WTC11 (cell line): ENCODE measurements at regions not wholly inside any gene's neighbourhood (a gene's known extent, or its start where the extent isn't known, plus 50 kb on each side); places are given as distances from the start of the nearest gene placed in this dataset.

Experiments
- ATAC-seq: fragments of 200-7000 bp; cut with Tn5 transposase; 2 replicates; pipeline ENCODE4 v1.10.0; 2021; ENCODE audit warnings: mild to moderate bottlenecking, moderate library complexity
- CTCF ChIA-PET: fragments of 300-600 bp; sonication (Branson Sonifier 250); formaldehyde crosslinking; loops from one replicate; lab custom pipeline; 2021; ENCODE audit warnings: antibody characterized with exemption; lab: Charles Lee
- POLR2A ChIA-PET: fragments of 350-600 bp; sonication (Branson Sonifier 250); formaldehyde crosslinking; loops from one replicate; lab custom pipeline; 2021; ENCODE audit warnings: antibody characterized with exemption; lab: Charles Lee
- DNase-seq: peaks from one replicate; pipeline ENCODE4 v3.0.0; 2021; ENCODE audit warnings: low spot score
- H3K27ac Mint-ChIP-seq: 2 replicates; pipeline ENCODE4 v1.8.0; 2021; ENCODE audit warnings: mixed read lengths
- H3K27me3 Mint-ChIP-seq: 2 replicates; pipeline ENCODE4 v1.8.0; 2021; ENCODE audit warnings: low read depth, mild to moderate bottlenecking, moderate library complexity, mixed read lengths
- H3K36me3 Mint-ChIP-seq: 2 replicates; pipeline ENCODE4 v1.8.0; 2021; ENCODE audit warnings: mixed read lengths
- H3K4me1 Mint-ChIP-seq: 2 replicates; pipeline ENCODE4 v1.8.0; 2022; ENCODE audit warnings: mixed read lengths
- H3K4me3 Mint-ChIP-seq: 2 replicates; pipeline ENCODE4 v1.8.0; 2021; ENCODE audit warnings: mild to moderate bottlenecking, moderate library complexity, mixed read lengths
- H3K9me3 Mint-ChIP-seq: 2 replicates; pipeline ENCODE4 v1.8.0; 2021; ENCODE audit warnings: mixed read lengths
- CBFB ChIP-seq: sonication (generic); formaldehyde crosslinking; IDR thresholded peaks from 2 replicates; pipeline ENCODE4 v1.8.1; 2022; ENCODE audit warnings: mild to moderate bottlenecking, low read depth, missing genetic modification reagents
- CREM ChIP-seq: sonication (generic); formaldehyde crosslinking; IDR thresholded peaks from 2 replicates; pipeline ENCODE4 v1.8.1; 2022; ENCODE audit warnings: mild to moderate bottlenecking, missing genetic modification reagents, moderate library complexity
- ELF4 ChIP-seq: sonication (generic); formaldehyde crosslinking; IDR thresholded peaks from 2 replicates; pipeline ENCODE4 v1.8.1; 2022; ENCODE audit warnings: low read depth, mild to moderate bottlenecking, moderate library complexity, missing genetic modification reagents
- EMX1 ChIP-seq: fragments of 250-450 bp; sonication (Bioruptor Pico); IDR thresholded peaks from 2 replicates; pipeline ENCODE4 v1.8.0; 2021; ENCODE audit warnings: mild to moderate bottlenecking
- ESRRA ChIP-seq: sonication (generic); formaldehyde crosslinking; IDR thresholded peaks from 2 replicates; pipeline ENCODE4 v1.8.1; 2022; ENCODE audit warnings: mild to moderate bottlenecking, missing genetic modification reagents, borderline replicate concordance
- JUN ChIP-seq: sonication (generic); formaldehyde crosslinking; IDR thresholded peaks from 2 replicates; pipeline ENCODE4 v1.8.0; 2023; ENCODE audit warnings: mild to moderate bottlenecking, missing genetic modification reagents
- NFYB ChIP-seq: sonication (generic); formaldehyde crosslinking; conservative IDR thresholded peaks from 2 replicates; pipeline ENCODE4 v1.8.0; 2022; ENCODE audit warnings: low read depth, missing genetic modification reagents
- NR1H2 ChIP-seq: sonication (generic); formaldehyde crosslinking; IDR thresholded peaks from 2 replicates; pipeline ENCODE4 v1.9.0; 2021; ENCODE audit warnings: mild to moderate bottlenecking, moderate library complexity, missing genetic modification reagents
- NR2C2 ChIP-seq: sonication (generic); formaldehyde crosslinking; IDR thresholded peaks from 2 replicates; pipeline ENCODE4 v1.8.0; 2022; ENCODE audit warnings: mild to moderate bottlenecking, missing genetic modification reagents
- NR3C1 ChIP-seq: sonication (generic); formaldehyde crosslinking; conservative IDR thresholded peaks from 2 replicates; pipeline ENCODE4 v1.8.1; 2023; ENCODE audit warnings: low read depth, mild to moderate bottlenecking, missing genetic modification reagents
- PRRX2 ChIP-seq: fragments of 250-450 bp; sonication (Bioruptor Pico); IDR thresholded peaks from 2 replicates; pipeline ENCODE4 v1.8.0; 2021; ENCODE audit warnings: mild to moderate bottlenecking
- RORB ChIP-seq: fragments of 250-450 bp; sonication (Bioruptor Pico); IDR thresholded peaks from 2 replicates; pipeline ENCODE4 v1.9.0; 2021; ENCODE audit warnings: mild to moderate bottlenecking
- SMAD4 ChIP-seq: sonication (generic); formaldehyde crosslinking; IDR thresholded peaks from 2 replicates; pipeline ENCODE4 v1.8.0; 2022; ENCODE audit warnings: mild to moderate bottlenecking, missing genetic modification reagents
- TEAD1 ChIP-seq: sonication (generic); formaldehyde crosslinking; IDR thresholded peaks from 2 replicates; pipeline ENCODE4 v1.8.0; 2022; ENCODE audit warnings: mild to moderate bottlenecking, missing genetic modification reagents
- ZBTB21 ChIP-seq: sonication (generic); formaldehyde crosslinking; IDR thresholded peaks from 2 replicates; pipeline ENCODE4 v1.8.1; 2023; ENCODE audit warnings: mild to moderate bottlenecking, missing genetic modification reagents, borderline replicate concordance
- ZNF121 ChIP-seq: sonication (generic); formaldehyde crosslinking; IDR thresholded peaks from 2 replicates; pipeline ENCODE4 v1.8.0; 2023; ENCODE audit warnings: missing genetic modification reagents
- ZNF219 ChIP-seq: sonication (generic); formaldehyde crosslinking; IDR thresholded peaks from 2 replicates; pipeline ENCODE4 v1.8.0; 2023; ENCODE audit warnings: missing genetic modification reagents, mild to moderate bottlenecking, borderline replicate concordance
- ZNF232 ChIP-seq: sonication (generic); formaldehyde crosslinking; IDR thresholded peaks from 2 replicates; pipeline ENCODE4 v1.8.0; 2022; ENCODE audit warnings: mild to moderate bottlenecking, missing genetic modification reagents
- ZNF263 ChIP-seq: sonication (generic); formaldehyde crosslinking; IDR thresholded peaks from 2 replicates; pipeline ENCODE4 v1.8.1; 2022; ENCODE audit warnings: low read depth, mild to moderate bottlenecking, moderate library complexity, missing genetic modification reagents
- TF ChIP-seq, protein P1 (sequence below): sonication (generic); formaldehyde crosslinking; IDR thresholded peaks from 2 replicates; pipeline ENCODE4 v1.8.0; 2022; ENCODE audit warnings: mild to moderate bottlenecking, missing genetic modification reagents
- TF ChIP-seq, protein P2 (sequence below): sonication (generic); formaldehyde crosslinking; IDR thresholded peaks from 2 replicates; pipeline ENCODE4 v1.8.1; 2022; ENCODE audit warnings: missing genetic modification reagents, borderline replicate concordance
- TF ChIP-seq, protein P3 (sequence below): sonication (generic); formaldehyde crosslinking; IDR thresholded peaks from 2 replicates; pipeline ENCODE4 v1.8.0; 2022; ENCODE audit warnings: mild to moderate bottlenecking, missing genetic modification reagents
- TF ChIP-seq, protein P4 (sequence below): fragments of 250-450 bp; sonication (Bioruptor Pico); IDR thresholded peaks from 2 replicates; pipeline ENCODE4 v1.9.0; 2021; ENCODE audit warnings: mild to moderate bottlenecking
- TF ChIP-seq, protein P5 (sequence below): sonication (generic); formaldehyde crosslinking; IDR thresholded peaks from 2 replicates; pipeline ENCODE4 v1.8.1; 2023; ENCODE audit warnings: mild to moderate bottlenecking, missing genetic modification reagents, borderline replicate concordance

DNA sequence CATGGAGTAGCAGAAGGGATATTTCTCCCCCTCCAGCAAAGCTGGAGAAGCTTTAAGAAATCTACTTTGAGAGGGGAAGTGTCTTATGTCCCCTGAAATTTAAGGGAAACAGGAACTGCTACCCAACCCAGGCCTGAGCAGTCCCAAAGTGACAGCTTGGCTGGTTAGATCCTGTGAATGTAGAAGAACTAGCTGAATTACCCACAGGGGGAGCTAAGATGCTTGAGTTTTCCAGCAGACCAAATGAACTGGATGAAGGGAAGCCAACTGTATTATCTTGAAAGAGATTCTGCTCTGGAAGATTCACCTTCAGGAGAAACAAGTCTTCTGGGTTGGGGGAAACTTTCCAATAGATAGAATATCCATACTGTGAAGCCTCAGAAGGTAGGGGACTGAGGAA, 303.3 kb upstream of the MMS22L start:
- H3K27me3 Mint-ChIP-seq = peaks cover 94% of the 10 kb centered on the region
- peaks cover under 1% of the 10 kb centered on the region for H3K4me1 Mint-ChIP-seq
- no peak overlapping the region for H3K27ac Mint-ChIP-seq
- POLR2A ChIA-PET = no interaction called here
- H3K4me3 Mint-ChIP-seq = no peak overlapping the region
- no peak for DNase-seq
- TF ChIP-seq, protein P1, sequence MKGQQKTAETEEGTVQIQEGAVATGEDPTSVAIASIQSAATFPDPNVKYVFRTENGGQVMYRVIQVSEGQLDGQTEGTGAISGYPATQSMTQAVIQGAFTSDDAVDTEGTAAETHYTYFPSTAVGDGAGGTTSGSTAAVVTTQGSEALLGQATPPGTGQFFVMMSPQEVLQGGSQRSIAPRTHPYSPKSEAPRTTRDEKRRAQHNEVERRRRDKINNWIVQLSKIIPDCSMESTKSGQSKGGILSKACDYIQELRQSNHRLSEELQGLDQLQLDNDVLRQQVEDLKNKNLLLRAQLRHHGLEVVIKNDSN (CRISPR knock-in tag) = no peak
- TF ChIP-seq ELF4 (CRISPR knock-in tag) (no peak), ZNF232 (CRISPR knock-in tag) (no peak), JUN (CRISPR knock-in tag) (no peak), PRRX2 (CRISPR knock-in tag) (no peak), EMX1 (CRISPR knock-in tag) (no peak), RORB (CRISPR knock-in tag) (no peak), ZNF263 (no peak), NFYB (no peak), ZBTB21 (CRISPR knock-in tag) (no peak), ZNF219 (CRISPR knock-in tag) (no peak), SMAD4 (CRISPR knock-in tag) (no peak), ESRRA (CRISPR knock-in tag) (no peak), ZNF121 (CRISPR knock-in tag) (no peak), NR3C1 (CRISPR knock-in tag) (no peak)
- TF ChIP-seq, protein P2, sequence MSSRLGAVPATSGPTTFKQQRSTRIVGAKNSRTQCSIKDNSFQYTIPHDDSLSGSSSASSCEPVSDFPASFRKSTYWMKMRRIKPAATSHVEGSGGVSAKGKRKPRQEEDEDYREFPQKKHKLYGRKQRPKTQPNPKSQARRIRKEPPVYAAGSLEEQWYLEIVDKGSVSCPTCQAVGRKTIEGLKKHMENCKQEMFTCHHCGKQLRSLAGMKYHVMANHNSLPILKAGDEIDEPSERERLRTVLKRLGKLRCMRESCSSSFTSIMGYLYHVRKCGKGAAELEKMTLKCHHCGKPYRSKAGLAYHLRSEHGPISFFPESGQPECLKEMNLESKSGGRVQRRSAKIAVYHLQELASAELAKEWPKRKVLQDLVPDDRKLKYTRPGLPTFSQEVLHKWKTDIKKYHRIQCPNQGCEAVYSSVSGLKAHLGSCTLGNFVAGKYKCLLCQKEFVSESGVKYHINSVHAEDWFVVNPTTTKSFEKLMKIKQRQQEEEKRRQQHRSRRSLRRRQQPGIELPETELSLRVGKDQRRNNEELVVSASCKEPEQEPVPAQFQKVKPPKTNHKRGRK (CRISPR knock-in tag) = no peak
- TF ChIP-seq, protein P3, sequence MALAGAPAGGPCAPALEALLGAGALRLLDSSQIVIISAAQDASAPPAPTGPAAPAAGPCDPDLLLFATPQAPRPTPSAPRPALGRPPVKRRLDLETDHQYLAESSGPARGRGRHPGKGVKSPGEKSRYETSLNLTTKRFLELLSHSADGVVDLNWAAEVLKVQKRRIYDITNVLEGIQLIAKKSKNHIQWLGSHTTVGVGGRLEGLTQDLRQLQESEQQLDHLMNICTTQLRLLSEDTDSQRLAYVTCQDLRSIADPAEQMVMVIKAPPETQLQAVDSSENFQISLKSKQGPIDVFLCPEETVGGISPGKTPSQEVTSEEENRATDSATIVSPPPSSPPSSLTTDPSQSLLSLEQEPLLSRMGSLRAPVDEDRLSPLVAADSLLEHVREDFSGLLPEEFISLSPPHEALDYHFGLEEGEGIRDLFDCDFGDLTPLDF (CRISPR knock-in tag) = no peak
- TF ChIP-seq, protein P4, sequence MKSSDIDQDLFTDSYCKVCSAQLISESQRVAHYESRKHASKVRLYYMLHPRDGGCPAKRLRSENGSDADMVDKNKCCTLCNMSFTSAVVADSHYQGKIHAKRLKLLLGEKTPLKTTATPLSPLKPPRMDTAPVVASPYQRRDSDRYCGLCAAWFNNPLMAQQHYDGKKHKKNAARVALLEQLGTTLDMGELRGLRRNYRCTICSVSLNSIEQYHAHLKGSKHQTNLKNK (CRISPR knock-in tag) = no peak
- CTCF ChIA-PET = interaction anchor here (0.5 to 1.4 kb wide), 10 partner anchors 13 to 1533 kb away, joined by 3 to 5 read pairs (median 3); no protein-coding TSS in a partner anchor
- H3K9me3 Mint-ChIP-seq = no peaks in the 10 kb centered on the region
- peak; percentile 90 for ATAC-seq
- no peaks in the 10 kb centered on the region for H3K36me3 Mint-ChIP-seq

DNA sequence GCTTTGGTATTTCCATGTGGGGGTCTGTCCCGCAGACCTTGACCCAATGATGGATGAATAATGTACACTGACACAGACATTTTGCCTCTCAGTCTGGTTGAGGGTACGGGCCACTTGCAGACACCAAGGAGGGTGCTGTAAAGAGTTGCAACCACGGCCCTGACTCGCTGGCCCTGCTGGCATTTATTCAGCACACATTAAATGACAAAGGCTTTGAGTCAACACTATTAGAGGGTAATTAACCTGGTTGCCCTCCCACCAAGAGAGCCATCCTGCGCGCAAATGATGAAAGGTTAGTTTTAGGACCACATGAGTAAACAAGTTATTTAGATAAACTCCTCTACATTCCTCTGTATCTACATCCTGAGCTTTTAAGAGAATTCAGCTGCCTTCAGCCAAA, 308.9 kb upstream of the MMS22L start:
- Mint-ChIP-seq H3K9me3 (no peaks in the 10 kb centered on the region), H3K4me3 (no peak overlapping the region), H3K27me3 (peaks cover 94% of the 10 kb centered on the region), H3K4me1 (peaks cover 13% of the 10 kb centered on the region), H3K27ac (no peak overlapping the region), H3K36me3 (no peaks in the 10 kb centered on the region)
- ChIA-PET POLR2A (no interaction called here), CTCF (no interaction called here)
- peak; percentile 89 for ATAC-seq
- peak; percentile 57 for DNase-seq
- TF ChIP-seq, protein P1 (CRISPR knock-in tag) = no peak
- TF ChIP-seq NR1H2 (CRISPR knock-in tag) (no peak), TEAD1 (peak; percentile 75; the same call in 1 of the 2 replicates), NR2C2 (CRISPR knock-in tag) (no peak), CBFB (CRISPR knock-in tag) (peak; percentile 42; the same call in 1 of the 2 replicates), RORB (CRISPR knock-in tag) (no peak), CREM (CRISPR knock-in tag) (0 out of 2 replicates have a peak, but pooled peaks have one; percentile 53)
- TF ChIP-seq, protein P4 (CRISPR knock-in tag) = peak; percentile 30; the same call in 1 of the 2 replicates
- TF ChIP-seq, protein P5, sequence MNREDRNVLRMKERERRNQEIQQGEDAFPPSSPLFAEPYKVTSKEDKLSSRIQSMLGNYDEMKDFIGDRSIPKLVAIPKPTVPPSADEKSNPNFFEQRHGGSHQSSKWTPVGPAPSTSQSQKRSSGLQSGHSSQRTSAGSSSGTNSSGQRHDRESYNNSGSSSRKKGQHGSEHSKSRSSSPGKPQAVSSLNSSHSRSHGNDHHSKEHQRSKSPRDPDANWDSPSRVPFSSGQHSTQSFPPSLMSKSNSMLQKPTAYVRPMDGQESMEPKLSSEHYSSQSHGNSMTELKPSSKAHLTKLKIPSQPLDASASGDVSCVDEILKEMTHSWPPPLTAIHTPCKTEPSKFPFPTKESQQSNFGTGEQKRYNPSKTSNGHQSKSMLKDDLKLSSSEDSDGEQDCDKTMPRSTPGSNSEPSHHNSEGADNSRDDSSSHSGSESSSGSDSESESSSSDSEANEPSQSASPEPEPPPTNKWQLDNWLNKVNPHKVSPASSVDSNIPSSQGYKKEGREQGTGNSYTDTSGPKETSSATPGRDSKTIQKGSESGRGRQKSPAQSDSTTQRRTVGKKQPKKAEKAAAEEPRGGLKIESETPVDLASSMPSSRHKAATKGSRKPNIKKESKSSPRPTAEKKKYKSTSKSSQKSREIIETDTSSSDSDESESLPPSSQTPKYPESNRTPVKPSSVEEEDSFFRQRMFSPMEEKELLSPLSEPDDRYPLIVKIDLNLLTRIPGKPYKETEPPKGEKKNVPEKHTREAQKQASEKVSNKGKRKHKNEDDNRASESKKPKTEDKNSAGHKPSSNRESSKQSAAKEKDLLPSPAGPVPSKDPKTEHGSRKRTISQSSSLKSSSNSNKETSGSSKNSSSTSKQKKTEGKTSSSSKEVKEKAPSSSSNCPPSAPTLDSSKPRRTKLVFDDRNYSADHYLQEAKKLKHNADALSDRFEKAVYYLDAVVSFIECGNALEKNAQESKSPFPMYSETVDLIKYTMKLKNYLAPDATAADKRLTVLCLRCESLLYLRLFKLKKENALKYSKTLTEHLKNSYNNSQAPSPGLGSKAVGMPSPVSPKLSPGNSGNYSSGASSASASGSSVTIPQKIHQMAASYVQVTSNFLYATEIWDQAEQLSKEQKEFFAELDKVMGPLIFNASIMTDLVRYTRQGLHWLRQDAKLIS (CRISPR knock-in tag) = 0 out of 2 replicates have a peak, but pooled peaks have one; percentile 87
